Thoracic aorta (tissue), 2 donors: ENCODE measurements at regions not wholly inside any gene's neighbourhood (a gene's known extent, or its start where the extent isn't known, plus 50 kb on each side); places are given as distances from the start of the nearest gene placed in this dataset.

Source experiments
- ATAC-seq: fragments of 150-250 bp; one replicate; pipeline ENCODE4 v1.8.0; 2017; ENCODE audit warnings: low read depth; ENCODE audit not compliant: insufficient number of reproducible peaks, low FRiP score
- DNase-seq: peaks from one replicate; pipeline ENCODE4 v3.0.0-alpha.2; 2020; ENCODE audit warnings: low spot score
- H3K27ac ChIP-seq, 2 donors: fragments of 200-600 bp; sonication (generic); 1 replicate in 1 of 2; 2 replicates in 1 of 2; pipeline ENCODE4 v1.5.1; 2016; ENCODE audit warnings: mild to moderate bottlenecking in 2 of 2, moderate library complexity in 2 of 2
- H3K27me3 ChIP-seq: fragments of 200-600 bp; sonication (generic); replicated peaks from 2 replicates; pipeline ENCODE4 v1.6.0; 2016; ENCODE audit warnings: mild to moderate bottlenecking; ENCODE audit not compliant: insufficient read depth
- H3K36me3 ChIP-seq: fragments of 200-600 bp; sonication (generic); one replicate; pipeline ENCODE4 v1.5.1; 2016
- H3K4me1 ChIP-seq, 2 donors: fragments of 200-600 bp; sonication (generic); 1 replicate in 1 of 2; 2 replicates in 1 of 2; pipeline versions ENCODE4 v1.5.1 to v1.6.0; 2016; ENCODE audit warnings: low read depth in 2 of 2, mild to moderate bottlenecking in 1 of 2; ENCODE audit not compliant: control insufficient read depth in 1 of 2
- H3K4me3 ChIP-seq: fragments of 200-600 bp; sonication (generic); 2 replicates; pipeline ENCODE4 v1.5.1; 2016; ENCODE audit warnings: mild to moderate bottlenecking
- H3K9me3 ChIP-seq: fragments of 200-600 bp; sonication (generic); 2 replicates; pipeline ENCODE4 v1.5.1; 2016
- CTCF ChIP-seq: fragments of 200-600 bp; sonication (generic); IDR thresholded peaks from one replicate; pipeline ENCODE4 v1.5.1; 2019; ENCODE audit warnings: antibody characterized with exemption

GRCh38 chr22:26996154-26996553 is 338.8 kb downstream of the MIAT start:
- H3K4me3 ChIP-seq, result no peak overlapping the region
- no peaks in the 10 kb centered on the region for H3K4me1 ChIP-seq
- no peak for TF ChIP-seq CTCF
- H3K27ac ChIP-seq, result no peak overlapping the region
- H3K27me3 ChIP-seq, result no peaks in the 10 kb centered on the region
- no peaks in the 10 kb centered on the region for H3K36me3 ChIP-seq
- no peaks in the 10 kb centered on the region for H3K9me3 ChIP-seq
- DNase-seq (no peak), ATAC-seq (no peak)

- Histone ChIP-seq H3K4me1 (no peaks in the 10 kb centered on the region), H3K27ac (no peak overlapping the region), H3K9me3 (no peaks in the 10 kb centered on the region), H3K27me3 (no peaks in the 10 kb centered on the region), H3K36me3 (no peaks in the 10 kb centered on the region), H3K4me3 (no peak overlapping the region)
- DNase-seq (no peak), ATAC-seq (no peak)
- TF ChIP-seq CTCF, result no peak
Measured at GRCh38 chr22:26998129-26998528, 340.7 kb downstream of the MIAT start.

- Histone ChIP-seq H3K4me1 (no peaks in the 10 kb centered on the region), H3K9me3 (no peaks in the 10 kb centered on the region), H3K27ac (no peak overlapping the region), H3K4me3 (no peak overlapping the region), H3K36me3 (no peaks in the 10 kb centered on the region), H3K27me3 (no peaks in the 10 kb centered on the region)
- ATAC-seq, result no peak
- no peak for TF ChIP-seq CTCF
- no peak for DNase-seq
Measured at GRCh38 chr22:26998716-26999115, 341.3 kb downstream of the MIAT start.

- Histone ChIP-seq H3K36me3 (no peaks in the 10 kb centered on the region), H3K27me3 (no peaks in the 10 kb centered on the region), H3K4me1 (no peaks in the 10 kb centered on the region), H3K4me3 (no peak overlapping the region), H3K27ac (no peak overlapping the region), H3K9me3 (no peaks in the 10 kb centered on the region)
- TF ChIP-seq CTCF, result no peak
- DNase-seq (no peak), ATAC-seq (no peak)
Measured at GRCh38 chr22:27003297-27003696, 345.9 kb downstream of the MIAT start.

- H3K27ac ChIP-seq, result no peak overlapping the region
- ATAC-seq (no peak), DNase-seq (no peak)
- H3K4me1 ChIP-seq, result no peaks in the 10 kb centered on the region
- no peaks in the 10 kb centered on the region for H3K9me3 ChIP-seq
- no peak overlapping the region for H3K4me3 ChIP-seq
- no peaks in the 10 kb centered on the region for H3K36me3 ChIP-seq
- H3K27me3 ChIP-seq, result no peaks in the 10 kb centered on the region
- no peak for TF ChIP-seq CTCF
Measured at GRCh38 chr22:27004434-27004833, 347.0 kb downstream of the MIAT start.
